Gastroesophageal sphincter (tissue), 3 donors: ENCODE measurements at regions not wholly inside any gene's neighbourhood (a gene's known extent, or its start where the extent isn't known, plus 50 kb on each side); places are given as distances from the start of the nearest gene placed in this dataset.

Experiments used
- POLR2A ChIP-seq, 2 donors: fragments of 450-650 bp; IDR thresholded peaks; one replicate each; pipeline ENCODE4 v1.6.1; 2017; ENCODE audit warnings: antibody characterized with exemption in 2 of 2, mild to moderate bottlenecking in 2 of 2, moderate library complexity in 1 of 2
- TF ChIP-seq, protein P1 (sequence below), 4 experiments: fragments of 200-600 bp in 2 of 4; fragments of 450-650 bp in 2 of 4; sonication (generic) in 1 of 4; IDR thresholded peaks; one replicate each; pipeline ENCODE4 v1.5.1; 2017 to 2019; ENCODE audit warnings: antibody characterized with exemption in 4 of 4, mild to moderate bottlenecking in 2 of 4, moderate library complexity in 2 of 4

DNA sequence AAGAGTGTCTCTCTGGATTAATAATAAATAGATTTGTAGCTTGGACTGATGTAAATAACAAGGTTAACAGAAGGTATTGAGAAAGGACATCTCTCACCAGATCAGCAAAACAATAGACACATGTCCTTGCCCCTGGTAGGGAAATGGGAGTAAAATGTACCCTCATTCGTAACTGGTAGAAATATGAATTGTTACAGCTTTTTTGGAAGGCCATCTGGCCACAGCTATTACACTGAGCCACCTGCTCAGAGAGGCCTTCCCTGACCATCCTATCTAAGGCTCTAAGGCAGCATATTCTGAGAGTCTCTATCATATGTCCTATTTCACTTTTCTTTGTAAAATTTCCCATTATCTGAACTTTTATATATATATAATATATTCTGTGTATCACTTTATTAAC lies 129.1 kb upstream of the MAP1B start:
- TF ChIP-seq, protein P1, sequence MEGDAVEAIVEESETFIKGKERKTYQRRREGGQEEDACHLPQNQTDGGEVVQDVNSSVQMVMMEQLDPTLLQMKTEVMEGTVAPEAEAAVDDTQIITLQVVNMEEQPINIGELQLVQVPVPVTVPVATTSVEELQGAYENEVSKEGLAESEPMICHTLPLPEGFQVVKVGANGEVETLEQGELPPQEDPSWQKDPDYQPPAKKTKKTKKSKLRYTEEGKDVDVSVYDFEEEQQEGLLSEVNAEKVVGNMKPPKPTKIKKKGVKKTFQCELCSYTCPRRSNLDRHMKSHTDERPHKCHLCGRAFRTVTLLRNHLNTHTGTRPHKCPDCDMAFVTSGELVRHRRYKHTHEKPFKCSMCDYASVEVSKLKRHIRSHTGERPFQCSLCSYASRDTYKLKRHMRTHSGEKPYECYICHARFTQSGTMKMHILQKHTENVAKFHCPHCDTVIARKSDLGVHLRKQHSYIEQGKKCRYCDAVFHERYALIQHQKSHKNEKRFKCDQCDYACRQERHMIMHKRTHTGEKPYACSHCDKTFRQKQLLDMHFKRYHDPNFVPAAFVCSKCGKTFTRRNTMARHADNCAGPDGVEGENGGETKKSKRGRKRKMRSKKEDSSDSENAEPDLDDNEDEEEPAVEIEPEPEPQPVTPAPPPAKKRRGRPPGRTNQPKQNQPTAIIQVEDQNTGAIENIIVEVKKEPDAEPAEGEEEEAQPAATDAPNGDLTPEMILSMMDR (IDR thresholded peaks at IDR 0.05), result no peak
- no peak for TF ChIP-seq POLR2A (IDR thresholded peaks at IDR 0.05)
